Gastroesophageal sphincter (tissue), 4 donors: ENCODE measurements at regions not wholly inside any gene's neighbourhood (a gene's known extent, or its start where the extent isn't known, plus 50 kb on each side); places are given as distances from the start of the nearest gene placed in this dataset.
"Not testable (repeated sequence)": the region's sequence is repeated elsewhere in the genome, so short reads cannot be mapped to it uniquely, and the experiment has no call there.

Experiments used
- ATAC-seq: fragments of 150-250 bp; one replicate; pipeline ENCODE4 v1.9.1; 2016; ENCODE audit warnings: mild to moderate bottlenecking, moderate library complexity
- H3K27ac ChIP-seq, 4 donors: fragments of 200-600 bp; sonication (generic) in 3 of 4; 1 replicate in 3 of 4; 2 replicates in 1 of 4; pipeline ENCODE4 v1.5.1; 2016 to 2019
- H3K27me3 ChIP-seq: fragments of 200-600 bp; sonication (generic); one replicate; pipeline ENCODE4 v1.5.1; 2019
- H3K36me3 ChIP-seq, 2 donors: fragments of 200-600 bp; sonication (generic); one replicate each; pipeline ENCODE4 v1.5.1; 2019; ENCODE audit warnings: control low read depth in 1 of 2
- H3K4me1 ChIP-seq, 3 donors: fragments of 200-600 bp; sonication (generic); 1 replicate in 2 of 3; 2 replicates in 1 of 3; pipeline ENCODE4 v1.5.1; 2016 to 2019; ENCODE audit warnings: control low read depth in 2 of 3
- H3K4me3 ChIP-seq, 2 donors: fragments of 200-600 bp; sonication (generic); one replicate each; pipeline ENCODE4 v1.5.1; 2019; ENCODE audit warnings: mild to moderate bottlenecking in 1 of 2, moderate library complexity in 1 of 2
- H3K9me3 ChIP-seq, 3 donors: fragments of 200-600 bp; sonication (generic); one replicate each; pipeline ENCODE4 v1.5.1; 2017 to 2019; ENCODE audit warnings: control low read depth in 2 of 3
- EP300 ChIP-seq: sonication (generic); formaldehyde crosslinking; IDR thresholded peaks from one replicate; pipeline ENCODE4 v1.6.1; 2017; ENCODE audit warnings: antibody characterized with exemption, mild to moderate bottlenecking
- POLR2A ChIP-seq, 2 donors: fragments of 450-650 bp; IDR thresholded peaks; one replicate each; pipeline ENCODE4 v1.6.1; 2017; ENCODE audit warnings: antibody characterized with exemption in 2 of 2, mild to moderate bottlenecking in 2 of 2, moderate library complexity in 1 of 2
- POLR2AphosphoS5 ChIP-seq: sonication (generic); formaldehyde crosslinking; IDR thresholded peaks from one replicate; pipeline ENCODE4 v1.6.1; 2017; ENCODE audit warnings: antibody characterized with exemption
- WGBS, 2 donors: methylation state at CpG; one replicate each; pipeline ENCODE4 v1.1.5; 2018; ENCODE audit warnings: low coverage in 1 of 2; 5-methylcytosine and 5-hydroxymethylcytosine counted together
- TF ChIP-seq, protein P1 (sequence below), 4 experiments: fragments of 200-600 bp in 2 of 4; fragments of 450-650 bp in 2 of 4; sonication (generic) in 1 of 4; IDR thresholded peaks; one replicate each; pipeline ENCODE4 v1.5.1; 2017 to 2019; ENCODE audit warnings: antibody characterized with exemption in 4 of 4, mild to moderate bottlenecking in 2 of 4, moderate library complexity in 2 of 4

DNA sequence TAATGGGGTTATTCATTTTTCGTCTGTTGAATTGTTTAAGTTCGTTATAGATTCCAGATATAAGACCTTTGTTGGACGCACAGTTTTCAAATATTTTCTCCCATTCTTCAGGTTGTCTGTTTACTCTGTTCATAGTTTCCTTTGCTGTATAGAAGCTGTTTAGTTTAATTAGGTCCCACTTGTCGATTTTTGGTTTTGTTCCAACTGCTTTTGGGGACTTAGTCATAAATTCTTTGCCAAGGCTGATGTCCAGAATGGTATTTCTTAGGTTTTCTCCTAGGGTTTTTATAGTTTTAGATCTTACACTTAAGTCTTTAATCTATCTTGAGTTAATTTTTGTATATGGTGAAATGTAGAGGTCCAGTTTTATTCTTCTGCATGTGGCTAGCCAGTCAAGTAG is 58.9 kb upstream of the ZNF280D start:
- TF ChIP-seq EP300 (no peak), POLR2AphosphoS5 (no peak), POLR2A (IDR thresholded peaks at IDR 0.05) (no peak)
- TF ChIP-seq, protein P1, sequence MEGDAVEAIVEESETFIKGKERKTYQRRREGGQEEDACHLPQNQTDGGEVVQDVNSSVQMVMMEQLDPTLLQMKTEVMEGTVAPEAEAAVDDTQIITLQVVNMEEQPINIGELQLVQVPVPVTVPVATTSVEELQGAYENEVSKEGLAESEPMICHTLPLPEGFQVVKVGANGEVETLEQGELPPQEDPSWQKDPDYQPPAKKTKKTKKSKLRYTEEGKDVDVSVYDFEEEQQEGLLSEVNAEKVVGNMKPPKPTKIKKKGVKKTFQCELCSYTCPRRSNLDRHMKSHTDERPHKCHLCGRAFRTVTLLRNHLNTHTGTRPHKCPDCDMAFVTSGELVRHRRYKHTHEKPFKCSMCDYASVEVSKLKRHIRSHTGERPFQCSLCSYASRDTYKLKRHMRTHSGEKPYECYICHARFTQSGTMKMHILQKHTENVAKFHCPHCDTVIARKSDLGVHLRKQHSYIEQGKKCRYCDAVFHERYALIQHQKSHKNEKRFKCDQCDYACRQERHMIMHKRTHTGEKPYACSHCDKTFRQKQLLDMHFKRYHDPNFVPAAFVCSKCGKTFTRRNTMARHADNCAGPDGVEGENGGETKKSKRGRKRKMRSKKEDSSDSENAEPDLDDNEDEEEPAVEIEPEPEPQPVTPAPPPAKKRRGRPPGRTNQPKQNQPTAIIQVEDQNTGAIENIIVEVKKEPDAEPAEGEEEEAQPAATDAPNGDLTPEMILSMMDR (IDR thresholded peaks at IDR 0.05): no peak
- H3K4me3 ChIP-seq: no peak overlapping the region
- peaks cover 0 to 22% (median 8%) of the 10 kb centered on the region in 3 donors for H3K4me1 ChIP-seq
- peaks cover 0 to 19% (median 2%) of the 10 kb centered on the region in 3 donors for H3K9me3 ChIP-seq
- H3K27me3 ChIP-seq: no peaks in the 10 kb centered on the region
- 82 to 95% methylated on average over 4 of the region's 4 CpGs for WGBS, 2 donors
- ATAC-seq: no peak
- H3K27ac ChIP-seq: no peak overlapping the region
- H3K36me3 ChIP-seq: no peaks in the 10 kb centered on the region

DNA sequence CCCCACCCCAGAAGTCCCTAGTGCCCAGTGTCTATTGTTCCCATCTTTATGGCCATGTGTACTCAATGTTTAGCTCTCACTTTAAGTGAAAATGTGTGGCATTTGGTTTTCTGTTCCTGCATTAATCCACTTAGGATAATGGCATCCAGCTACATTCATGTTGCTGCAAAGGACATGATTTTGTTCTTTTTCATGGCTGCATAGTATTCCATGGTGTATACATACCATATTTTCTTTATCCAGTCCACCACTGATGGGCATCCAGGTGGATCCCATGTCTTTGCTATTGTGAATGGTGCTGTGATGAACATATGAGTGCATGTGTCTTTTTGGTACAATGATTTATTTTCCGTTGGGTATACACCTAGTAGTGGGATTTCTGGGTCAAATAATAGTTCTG is 58.2 kb upstream of the ZNF280D start:
- 100% methylated on average over 1 of the region's 1 CpG for WGBS, 2 donors
- H3K9me3 ChIP-seq: peaks cover 0 to 19% (median 2%) of the 10 kb centered on the region in 3 donors
- not testable (repeated sequence) for H3K36me3 ChIP-seq, H3K4me3 ChIP-seq, ATAC-seq, H3K27me3 ChIP-seq, H3K27ac ChIP-seq
- H3K4me1 ChIP-seq: peaks cover 0 to 19% (median 7%) of the 10 kb centered on the region in 3 donors

DNA sequence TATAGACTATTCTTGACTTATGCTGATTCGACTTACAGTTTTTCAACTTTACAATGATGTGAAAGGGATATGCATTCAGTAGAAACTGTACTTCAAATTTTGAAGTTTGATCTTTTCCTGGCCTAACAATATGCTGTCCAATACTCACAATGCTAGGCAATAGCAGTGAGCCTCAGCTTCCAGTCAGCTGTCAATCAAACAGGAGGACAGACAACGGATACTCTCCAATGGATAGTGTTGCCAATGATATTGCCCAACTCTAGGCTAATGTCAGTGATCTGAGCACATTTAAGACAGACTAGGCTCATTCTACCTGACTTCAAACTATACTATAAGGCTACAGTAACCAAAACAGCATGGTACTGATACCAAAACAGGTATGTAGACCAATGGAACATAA is 55.0 kb upstream of the ZNF280D start:
- Histone ChIP-seq H3K27me3 (no peaks in the 10 kb centered on the region), H3K4me3 (no peak overlapping the region), H3K4me1 (no peaks in the 10 kb centered on the region), H3K27ac (no peak overlapping the region), H3K9me3 (peaks cover 0 to 17% (median 1%) of the 10 kb centered on the region in 3 donors), H3K36me3 (no peaks in the 10 kb centered on the region)
- 93 to 100% methylated on average over 1 to 2 of the region's 2 CpGs for WGBS, 2 donors
- TF ChIP-seq EP300 (no peak), POLR2AphosphoS5 (no peak), POLR2A (IDR thresholded peaks at IDR 0.05) (no peak)
- TF ChIP-seq, protein P1 (IDR thresholded peaks at IDR 0.05): no peak
- no peak for ATAC-seq

DNA sequence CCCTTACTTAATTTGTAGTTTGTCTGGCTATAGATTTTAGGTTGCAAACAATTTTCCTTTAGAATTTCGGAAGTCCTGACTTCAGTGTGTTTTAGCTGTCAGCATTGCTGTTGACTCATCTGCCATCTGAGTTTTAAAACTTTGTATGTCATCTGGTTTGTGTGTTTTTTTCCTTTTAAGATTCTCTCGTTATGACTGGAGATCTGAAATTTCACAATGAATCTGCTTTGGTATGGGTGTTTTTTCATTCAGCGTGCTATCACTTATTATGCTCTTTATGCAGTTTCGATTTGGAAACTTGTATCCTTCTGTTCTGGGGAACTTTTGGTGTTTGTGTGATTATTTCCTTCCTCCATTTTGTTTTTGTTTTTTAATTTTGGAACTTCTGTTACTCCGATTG is 53.7 kb upstream of the ZNF280D start:
- ATAC-seq: no peak
- Histone ChIP-seq H3K4me3 (no peak overlapping the region), H3K27me3 (no peaks in the 10 kb centered on the region), H3K27ac (no peak overlapping the region), H3K36me3 (no peaks in the 10 kb centered on the region), H3K4me1 (no peaks in the 10 kb centered on the region), H3K9me3 (peaks cover 0 to 5% (median 0%) of the 10 kb centered on the region in 3 donors)
- TF ChIP-seq POLR2A (IDR thresholded peaks at IDR 0.05) (no peak), EP300 (no peak), POLR2AphosphoS5 (no peak)
- TF ChIP-seq, protein P1 (IDR thresholded peaks at IDR 0.05): no peak
- 82 to 89% methylated on average over 4 to 5 of the region's 5 CpGs for WGBS, 2 donors

DNA sequence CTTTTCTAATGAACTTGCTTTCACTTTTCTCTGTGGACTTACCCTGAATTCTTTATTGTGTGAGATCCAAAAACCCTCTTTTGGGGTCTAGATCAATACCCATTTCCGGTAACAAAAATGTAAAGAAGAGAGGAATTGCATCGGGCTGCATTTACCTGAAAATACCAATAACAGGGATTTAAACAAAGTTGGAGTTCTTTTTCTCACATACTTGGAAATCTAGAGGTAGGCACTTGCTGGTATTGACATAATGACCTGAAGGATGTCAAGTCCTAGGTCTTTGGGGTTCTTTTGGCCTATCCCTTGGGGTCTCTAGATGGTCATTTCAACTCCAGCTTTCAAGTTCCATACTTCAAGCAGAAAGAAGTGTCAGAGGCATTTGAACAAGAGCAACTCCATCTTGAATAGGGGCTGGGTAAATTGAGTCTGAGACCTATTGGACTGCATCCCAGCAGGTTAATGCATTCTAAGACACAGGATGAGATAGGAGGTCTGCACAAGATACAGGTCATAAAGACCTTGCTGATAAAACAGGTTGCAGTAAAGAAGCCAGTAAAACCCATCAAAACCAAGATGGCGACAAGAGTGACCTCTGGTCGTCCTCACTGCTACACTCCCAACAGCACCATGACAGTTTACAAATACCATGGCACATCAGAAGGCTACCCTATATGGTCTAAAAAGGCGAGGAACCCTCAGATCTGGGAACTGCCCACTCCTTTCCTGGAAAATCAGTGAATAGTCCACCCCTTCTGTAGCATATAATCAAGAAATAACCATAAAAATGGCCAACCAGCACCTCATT is 50.8 kb upstream of the ZNF280D start:
- no peak for ATAC-seq
- Histone ChIP-seq H3K36me3 (no peaks in the 10 kb centered on the region), H3K4me1 (no peaks in the 10 kb centered on the region), H3K27me3 (no peaks in the 10 kb centered on the region), H3K9me3 (peaks cover 0 to 5% (median 0%) of the 10 kb centered on the region in 3 donors), H3K4me3 (no peak overlapping the region), H3K27ac (no peak overlapping the region)
- WGBS, 2 donors: 98% methylated on average over 5 of the region's 5 CpGs
- TF ChIP-seq EP300 (no peak), POLR2AphosphoS5 (no peak), POLR2A (IDR thresholded peaks at IDR 0.05) (no peak)
- TF ChIP-seq, protein P1 (IDR thresholded peaks at IDR 0.05): no peak
